CD4-positive, alpha-beta T cell (primary cell): ENCODE measurements at regions not wholly inside any gene's neighbourhood (a gene's known extent, or its start where the extent isn't known, plus 50 kb on each side); places are given as distances from the start of the nearest gene placed in this dataset.
"Not testable (repeated sequence)": the region's sequence is repeated elsewhere in the genome, so short reads cannot be mapped to it uniquely, and the experiment has no call there.

Experiments used
- ATAC-seq: fragments of 200-7000 bp; cut with Tn5 transposase; one replicate; pipeline ENCODE4 v1.10.0; 2022; ENCODE audit warnings: mild to moderate bottlenecking; ENCODE audit not compliant: poor library complexity
- CTCF ChIA-PET: fragments of 350-600 bp; sonication (Branson Sonifier 250); formaldehyde crosslinking; loops from one replicate; lab custom pipeline; 2021; ENCODE audit warnings: antibody characterized with exemption, inconsistent platforms; lab: Charles Lee
- POLR2A ChIA-PET: fragments of 350-600 bp; sonication (Branson Sonifier 250); formaldehyde crosslinking; loops from one replicate; lab custom pipeline; 2021; ENCODE audit warnings: antibody characterized with exemption, inconsistent platforms; lab: Charles Lee
- DNase-seq, 14 experiments: peaks; one replicate each; pipeline ENCODE4 v3.0.0-alpha.2; 2013 to 2020; ENCODE audit warnings: mixed read lengths in 2 of 14
- H3K27ac ChIP-seq, 2 donors: one replicate each; pipeline versions ENCODE4 v1.5.1 to v1.7.0; 2013; ENCODE audit warnings: low read length in 2 of 2, low read depth in 1 of 2, mild to moderate bottlenecking in 1 of 2
- H3K27me3 ChIP-seq, 2 experiments: 1 replicate in 1 of 2; 2 replicates in 1 of 2; pipeline versions ENCODE4 v1.6.1 to v1.7.0; 2013; ENCODE audit warnings: low read length in 2 of 2, control low read depth in 1 of 2, mild to moderate bottlenecking in 1 of 2, moderate library complexity in 1 of 2; ENCODE audit not compliant: insufficient read depth in 2 of 2, control insufficient read depth in 1 of 2
- H3K36me3 ChIP-seq: one replicate; pipeline ENCODE4 v1.6.1; 2013; ENCODE audit warnings: low read length, control low read depth; ENCODE audit not compliant: insufficient read depth
- H3K4me1 ChIP-seq: one replicate; pipeline ENCODE4 v1.6.1; 2013; ENCODE audit warnings: low read length, control low read depth; ENCODE audit not compliant: insufficient read depth
- H3K4me3 ChIP-seq: one replicate; pipeline ENCODE4 v1.5.1; 2013; ENCODE audit warnings: mild to moderate bottlenecking, low read length, moderate library complexity
- H3K9me3 ChIP-seq, 2 experiments: 1 replicate in 1 of 2; 2 replicates in 1 of 2; pipeline versions ENCODE4 v1.6.1 to v1.7.0; 2013; ENCODE audit warnings: low read length in 2 of 2, mild to moderate bottlenecking in 2 of 2, control low read depth in 1 of 2, moderate library complexity in 1 of 2; ENCODE audit not compliant: control insufficient read depth in 1 of 2, insufficient read depth in 1 of 2
- H3K27ac Mint-ChIP-seq: one replicate; pipeline ENCODE4 v1.8.0; 2020; ENCODE audit warnings: mixed read lengths
- H3K27me3 Mint-ChIP-seq: one replicate; pipeline ENCODE4 v1.8.0; 2021; ENCODE audit warnings: mixed read lengths
- H3K36me3 Mint-ChIP-seq: one replicate; pipeline ENCODE4 v1.8.0; 2021; ENCODE audit warnings: low read depth, mixed read lengths
- H3K4me1 Mint-ChIP-seq: one replicate; pipeline ENCODE4 v1.8.0; 2021; ENCODE audit warnings: low read depth, mixed read lengths
- H3K4me3 Mint-ChIP-seq: one replicate; pipeline ENCODE4 v1.8.0; 2020; ENCODE audit warnings: mild to moderate bottlenecking, mixed read lengths
- H3K9me3 Mint-ChIP-seq: one replicate; pipeline ENCODE4 v1.8.0; 2020; ENCODE audit warnings: mixed read lengths
- CTCF ChIP-seq: fragments of 200-600 bp; IDR thresholded peaks from one replicate; pipeline ENCODE4 v1.8.0; 2022; ENCODE audit warnings: antibody characterized with exemption, mild to moderate bottlenecking
- intact Hi-C, 2 experiments: fragments of 100-400 bp; cut with DNase I in 1 of 2; cut with micrococcal nuclease in 1 of 2; formaldehyde crosslinking; loops; one replicate each; pipeline versions ENCODE4 v1.15.1 to v1.9.0; 2023 to 2025; cut with DNase I, micrococcal nuclease

DNA sequence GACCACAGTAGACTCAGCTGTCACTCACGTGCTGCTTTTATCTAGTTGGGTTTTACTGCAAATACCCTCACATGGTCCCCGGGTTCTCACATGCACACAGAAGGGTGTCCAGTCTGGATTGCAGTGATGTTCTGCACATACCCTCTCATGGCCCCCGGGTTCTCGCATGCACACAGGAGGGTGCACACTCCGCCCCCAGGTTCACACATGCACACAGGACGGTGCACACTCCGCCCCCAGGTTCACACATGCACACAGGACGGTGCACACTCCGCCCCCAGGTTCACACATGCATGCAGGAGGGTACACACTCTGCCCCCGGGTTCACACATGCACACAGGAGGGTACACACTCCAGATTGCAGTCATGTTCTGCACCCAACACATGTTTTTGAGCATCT, 224.3 kb downstream of the ERMARD start:
- Histone ChIP-seq H3K4me1 (no peaks in the 10 kb centered on the region), H3K36me3 (no peaks in the 10 kb centered on the region), H3K27ac (no peak overlapping the region), H3K27me3 (no peaks in the 10 kb centered on the region), H3K9me3 (no peaks in the 10 kb centered on the region), H3K4me3 (no peak overlapping the region)
- Mint-ChIP-seq H3K9me3 (no peaks in the 10 kb centered on the region), H3K36me3 (no peaks in the 10 kb centered on the region), H3K27me3 (no peaks in the 10 kb centered on the region), H3K4me3 (no peak overlapping the region), H3K4me1 (no peaks in the 10 kb centered on the region), H3K27ac (no peak overlapping the region)
- ATAC-seq: no peak
- TF ChIP-seq CTCF: no peak
- peak in 1 of 14 experiments; percentile 20 for DNase-seq
- ChIA-PET POLR2A (no interaction called here), CTCF (no interaction called here)
- intact Hi-C loops: no loop called here

DNA sequence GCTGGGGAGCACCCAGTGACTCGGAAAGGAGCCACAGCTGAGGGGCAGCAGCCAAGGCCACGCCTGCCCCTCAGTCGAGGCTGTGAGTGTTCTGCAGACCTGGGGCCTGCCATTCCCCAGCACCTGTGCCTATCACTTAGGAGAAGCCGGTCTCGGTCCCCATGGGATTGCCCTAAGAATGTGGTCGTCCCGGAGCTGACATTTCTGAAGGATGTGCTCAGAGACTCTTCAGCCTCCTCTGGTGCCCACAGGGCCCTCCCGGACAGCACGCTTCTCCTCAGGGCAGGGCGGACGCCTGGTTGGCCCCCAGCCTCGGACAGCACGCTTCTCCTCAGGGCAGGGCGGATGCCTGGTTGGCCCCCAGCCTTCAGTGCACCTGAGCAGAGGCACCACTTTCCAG, 223.9 kb downstream of the ERMARD start:
- intact Hi-C loops: no loop called here
- Mint-ChIP-seq H3K9me3 (no peaks in the 10 kb centered on the region), H3K27me3 (no peaks in the 10 kb centered on the region), H3K36me3 (no peaks in the 10 kb centered on the region), H3K27ac (no peak overlapping the region), H3K4me1 (no peaks in the 10 kb centered on the region), H3K4me3 (no peak overlapping the region)
- DNase-seq (peak in 1 of 14 experiments; percentile 29), ATAC-seq (no peak)
- Histone ChIP-seq H3K36me3 (no peaks in the 10 kb centered on the region), H3K4me3 (no peak overlapping the region), H3K9me3 (no peaks in the 10 kb centered on the region), H3K4me1 (no peaks in the 10 kb centered on the region), H3K27me3 (no peaks in the 10 kb centered on the region), H3K27ac (no peak overlapping the region)
- ChIA-PET CTCF (no interaction called here), POLR2A (no interaction called here)
- no peak for TF ChIP-seq CTCF

GRCh38 chr6:169974663-169975062, 223.2 kb downstream of the ERMARD start:
- no peak for TF ChIP-seq CTCF
- no peak overlapping the region for H3K27ac ChIP-seq
- DNase-seq (no peak), ATAC-seq (no peak)
- no peaks in the 10 kb centered on the region for H3K36me3 ChIP-seq
- POLR2A ChIA-PET: no interaction called here
- no peaks in the 10 kb centered on the region for H3K27me3 Mint-ChIP-seq
- intact Hi-C loops: no loop called here
- no peak overlapping the region for H3K4me3 Mint-ChIP-seq
- H3K9me3 Mint-ChIP-seq: no peaks in the 10 kb centered on the region
- no peaks in the 10 kb centered on the region for H3K4me1 ChIP-seq
- no peaks in the 10 kb centered on the region for H3K36me3 Mint-ChIP-seq
- H3K4me1 Mint-ChIP-seq: no peaks in the 10 kb centered on the region
- no peak overlapping the region for H3K27ac Mint-ChIP-seq
- no peak overlapping the region for H3K4me3 ChIP-seq
- CTCF ChIA-PET: no interaction called here
- H3K27me3 ChIP-seq: no peaks in the 10 kb centered on the region
- no peaks in the 10 kb centered on the region for H3K9me3 ChIP-seq

GRCh38 chr6:169973588-169974467, 222.4 kb downstream of the ERMARD start:
- H3K4me1 ChIP-seq, POLR2A ChIA-PET, CTCF ChIA-PET, H3K27me3 ChIP-seq, H3K27ac ChIP-seq, H3K4me1 Mint-ChIP-seq, H3K36me3 ChIP-seq, H3K4me3 ChIP-seq, ATAC-seq, H3K9me3 ChIP-seq, intact Hi-C loops, H3K9me3 Mint-ChIP-seq, H3K4me3 Mint-ChIP-seq, H3K36me3 Mint-ChIP-seq, H3K27ac Mint-ChIP-seq, H3K27me3 Mint-ChIP-seq: not testable (repeated sequence)
- DNase-seq: peak in 1 of 14 experiments; percentile 26
